ENCODE measurements at regions not wholly inside any gene's neighbourhood (a gene's known extent, or its start where the extent isn't known, plus 50 kb on each side); places are given as distances from the start of the nearest gene placed in this dataset.

DNA sequence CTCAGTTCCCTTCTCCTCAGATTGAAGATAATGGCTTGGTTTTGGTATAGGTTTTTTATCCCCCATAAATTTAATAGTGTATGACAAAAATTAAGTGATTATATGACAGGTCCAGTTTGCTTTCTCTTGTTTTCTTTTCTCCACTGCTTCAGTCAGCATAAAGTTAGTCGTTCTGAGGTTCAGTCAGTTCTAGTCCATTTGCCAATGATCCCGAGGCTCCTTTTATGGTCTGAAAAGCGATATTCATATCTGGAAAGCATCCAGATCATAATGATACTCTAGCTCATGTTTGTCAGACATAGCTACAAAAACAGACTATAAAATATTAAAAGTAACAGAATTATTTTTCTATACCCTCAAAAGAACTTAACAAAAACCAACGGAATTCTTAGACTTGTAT is 67.1 kb upstream of the SLC38A4 start:
- H2AFZ ChIP-seq (ENCODE audit: control insufficient read depth, low read length): no peak overlapping the region
- H3K9ac ChIP-seq (ENCODE audit: control insufficient read depth, extremely low read depth, insufficient read depth, low read length): no peak overlapping the region
- H3K36me3 ChIP-seq (ENCODE audit: control insufficient read depth in 2 of 2, extremely low read depth in 1 of 2, insufficient read depth in 2 of 2, low read length in 2 of 2): no peaks in the 10 kb centered on the region
- peaks cover 9% of the 10 kb centered on the region for H3K4me1 ChIP-seq (ENCODE audit: control insufficient read depth, extremely low read depth, insufficient read depth, low read length)
- FAIRE-seq (no peak), DNase-seq (ENCODE audit: low read depth, low spot score) (no peak)
- no peak for TF ChIP-seq EZH2 (IDR thresholded peaks at IDR 0.05; ENCODE audit: low read length)
- TF ChIP-seq, protein P1, sequence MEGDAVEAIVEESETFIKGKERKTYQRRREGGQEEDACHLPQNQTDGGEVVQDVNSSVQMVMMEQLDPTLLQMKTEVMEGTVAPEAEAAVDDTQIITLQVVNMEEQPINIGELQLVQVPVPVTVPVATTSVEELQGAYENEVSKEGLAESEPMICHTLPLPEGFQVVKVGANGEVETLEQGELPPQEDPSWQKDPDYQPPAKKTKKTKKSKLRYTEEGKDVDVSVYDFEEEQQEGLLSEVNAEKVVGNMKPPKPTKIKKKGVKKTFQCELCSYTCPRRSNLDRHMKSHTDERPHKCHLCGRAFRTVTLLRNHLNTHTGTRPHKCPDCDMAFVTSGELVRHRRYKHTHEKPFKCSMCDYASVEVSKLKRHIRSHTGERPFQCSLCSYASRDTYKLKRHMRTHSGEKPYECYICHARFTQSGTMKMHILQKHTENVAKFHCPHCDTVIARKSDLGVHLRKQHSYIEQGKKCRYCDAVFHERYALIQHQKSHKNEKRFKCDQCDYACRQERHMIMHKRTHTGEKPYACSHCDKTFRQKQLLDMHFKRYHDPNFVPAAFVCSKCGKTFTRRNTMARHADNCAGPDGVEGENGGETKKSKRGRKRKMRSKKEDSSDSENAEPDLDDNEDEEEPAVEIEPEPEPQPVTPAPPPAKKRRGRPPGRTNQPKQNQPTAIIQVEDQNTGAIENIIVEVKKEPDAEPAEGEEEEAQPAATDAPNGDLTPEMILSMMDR (optimal IDR thresholded peaks at IDR 0.05 in 1 of 3, IDR thresholded peaks at IDR 0.05 in 1 of 3, conservative IDR thresholded peaks at IDR 0.05 in 1 of 3; ENCODE audit: extremely low read depth in 1 of 3, insufficient read depth in 2 of 3, low read length in 3 of 3): no peak
- no peaks in the 10 kb centered on the region for H3K9me1 ChIP-seq (ENCODE audit: control insufficient read depth, extremely low read depth, insufficient read depth, low read length)
- H3K4me2 ChIP-seq (ENCODE audit: control insufficient read depth, extremely low read depth, insufficient read depth, low read depth, low read length): no peak overlapping the region
- H3K4me3 ChIP-seq (ENCODE audit: control insufficient read depth in 2 of 3, extremely low read depth in 1 of 3, insufficient read depth in 2 of 3, low read depth in 1 of 3, low read length in 3 of 3): no peak overlapping the region
- dilution Hi-C loops (cut with MboI; ENCODE audit: extremely low pct_ligation_motif_present, low sequenced_read_pairs): no loop called here
- H3K27ac ChIP-seq (ENCODE audit: control insufficient read depth, insufficient read depth, low read length): no peak overlapping the region
- H4K20me1 ChIP-seq (ENCODE audit: control insufficient read depth, extremely low read depth, insufficient read depth, low read length): no peaks in the 10 kb centered on the region
- no peaks in the 10 kb centered on the region for H3K27me3 ChIP-seq (ENCODE audit: control insufficient read depth, extremely low read depth, insufficient read depth, low read length)
- no peaks in the 10 kb centered on the region for H3K79me2 ChIP-seq (ENCODE audit: control insufficient read depth, insufficient read depth, low read length)
- no peaks in the 10 kb centered on the region for H3K9me3 ChIP-seq (ENCODE audit: control insufficient read depth, low read depth, low read length)

DNA sequence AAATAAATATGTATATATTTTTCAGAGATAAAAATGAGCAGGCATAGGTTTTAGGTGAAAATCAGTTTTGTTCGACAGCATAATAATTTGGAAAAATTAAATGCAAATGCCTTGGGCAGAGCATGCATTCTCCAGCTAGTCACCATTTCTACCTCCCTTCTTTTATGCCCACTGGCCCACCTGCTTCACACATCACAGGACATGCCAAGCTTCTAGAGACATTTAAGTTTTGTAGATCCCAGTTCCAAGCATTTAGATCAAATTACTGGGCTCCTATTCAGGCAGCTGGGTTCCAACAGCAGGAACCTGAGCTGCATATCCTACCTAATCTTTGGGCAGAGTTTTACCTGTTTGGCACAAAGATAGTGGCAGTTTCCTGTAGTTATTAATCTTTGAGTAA is 67.6 kb upstream of the SLC38A4 start:
- Histone ChIP-seq H3K4me3 (ENCODE audit: control insufficient read depth in 2 of 3, extremely low read depth in 1 of 3, insufficient read depth in 2 of 3, low read depth in 1 of 3, low read length in 3 of 3) (no peak overlapping the region), H2AFZ (ENCODE audit: control insufficient read depth, low read length) (no peak overlapping the region), H3K9ac (ENCODE audit: control insufficient read depth, extremely low read depth, insufficient read depth, low read length) (no peak overlapping the region), H3K4me1 (ENCODE audit: control insufficient read depth, extremely low read depth, insufficient read depth, low read length) (peaks cover 9% of the 10 kb centered on the region), H3K36me3 (ENCODE audit: control insufficient read depth in 2 of 2, extremely low read depth in 1 of 2, insufficient read depth in 2 of 2, low read length in 2 of 2) (no peaks in the 10 kb centered on the region), H3K27me3 (ENCODE audit: control insufficient read depth, extremely low read depth, insufficient read depth, low read length) (no peaks in the 10 kb centered on the region), H3K9me3 (ENCODE audit: control insufficient read depth, low read depth, low read length) (no peaks in the 10 kb centered on the region), H3K9me1 (ENCODE audit: control insufficient read depth, extremely low read depth, insufficient read depth, low read length) (no peaks in the 10 kb centered on the region), H3K27ac (ENCODE audit: control insufficient read depth, insufficient read depth, low read length) (no peak overlapping the region), H3K79me2 (ENCODE audit: control insufficient read depth, insufficient read depth, low read length) (no peaks in the 10 kb centered on the region), H3K4me2 (ENCODE audit: control insufficient read depth, extremely low read depth, insufficient read depth, low read depth, low read length) (no peak overlapping the region), H4K20me1 (ENCODE audit: control insufficient read depth, extremely low read depth, insufficient read depth, low read length) (no peaks in the 10 kb centered on the region)
- FAIRE-seq: no peak
- TF ChIP-seq, protein P1 (optimal IDR thresholded peaks at IDR 0.05 in 1 of 3, IDR thresholded peaks at IDR 0.05 in 1 of 3, conservative IDR thresholded peaks at IDR 0.05 in 1 of 3; ENCODE audit: extremely low read depth in 1 of 3, insufficient read depth in 2 of 3, low read length in 3 of 3): no peak
- TF ChIP-seq EZH2 (IDR thresholded peaks at IDR 0.05; ENCODE audit: low read length): no peak
- no peak for DNase-seq (ENCODE audit: low read depth, low spot score)
- dilution Hi-C loops (cut with MboI; ENCODE audit: extremely low pct_ligation_motif_present, low sequenced_read_pairs): no loop called here
